Anterior cingulate cortex (tissue), 58 donors: ENCODE measurements at regions not wholly inside any gene's neighbourhood (a gene's known extent, or its start where the extent isn't known, plus 50 kb on each side); places are given as distances from the start of the nearest gene placed in this dataset.
"Not testable (repeated sequence)": the region's sequence is repeated elsewhere in the genome, so short reads cannot be mapped to it uniquely, and the experiment has no call there.

Experiments used
- DNase-seq, 58 donors: peaks; one replicate each; lab custom pipeline; 2025; lab: John Stamatoyannopoulos, UW

DNA sequence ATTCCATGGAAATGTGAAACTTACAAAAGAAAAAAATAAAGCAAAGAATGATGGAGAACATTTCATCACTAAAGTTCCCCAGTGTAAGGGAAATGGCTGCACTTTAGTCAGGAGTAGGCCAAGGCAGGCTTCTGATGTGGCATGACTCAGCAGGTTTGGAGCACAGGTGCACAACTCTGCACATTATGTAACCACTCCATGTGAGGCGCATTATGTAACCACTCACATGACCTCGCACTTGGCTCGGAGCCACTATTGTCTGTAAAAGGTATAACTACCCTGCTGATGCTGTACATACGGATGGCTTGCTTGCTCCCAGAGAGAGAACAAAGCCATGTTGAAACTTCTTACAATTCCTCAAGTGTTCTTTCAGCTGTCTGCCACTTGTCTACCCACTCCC lies 727.6 kb downstream of the TRAM1L1 start:
- DNase-seq: peak in 1 of 58 donors; percentile 1

DNA sequence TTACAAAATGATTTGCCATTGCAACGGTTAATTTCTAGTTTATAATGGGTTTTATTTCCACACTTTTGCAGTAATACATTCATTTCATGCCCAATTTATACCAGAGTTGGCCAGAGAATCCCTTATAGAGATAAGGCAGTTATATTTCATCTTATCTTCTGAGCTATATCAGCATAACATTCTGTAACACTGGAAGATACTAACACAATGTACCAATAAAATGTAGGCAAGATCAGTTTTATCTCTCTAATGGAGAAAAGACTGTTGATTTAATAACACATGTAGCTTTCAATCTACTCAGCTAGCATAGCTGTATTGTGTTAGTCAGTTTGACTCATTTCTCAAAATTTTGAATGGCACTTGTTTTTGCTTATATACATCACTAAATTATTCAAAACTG lies 738.6 kb downstream of the TRAM1L1 start:
- no peak for DNase-seq

DNA sequence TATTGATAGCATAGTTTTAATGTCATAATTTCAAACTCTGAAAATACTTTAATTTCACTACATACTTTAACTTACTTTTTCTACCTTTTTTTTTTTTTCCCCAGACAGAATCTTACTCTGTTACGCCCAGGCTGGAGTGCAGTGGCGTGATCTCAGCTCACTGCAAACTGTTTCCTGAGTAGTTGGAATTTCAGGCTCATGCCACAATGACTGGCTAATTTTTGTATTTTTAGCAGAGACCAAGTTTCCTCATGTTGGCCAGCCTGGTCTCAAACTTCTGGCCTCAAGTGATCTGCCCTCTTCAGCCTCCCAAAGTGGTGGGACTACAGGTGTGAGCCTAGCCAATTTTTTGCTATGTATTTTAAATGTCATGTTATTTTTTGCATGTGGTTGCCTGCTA lies 741.6 kb downstream of the TRAM1L1 start:
- DNase-seq: no peak

DNA sequence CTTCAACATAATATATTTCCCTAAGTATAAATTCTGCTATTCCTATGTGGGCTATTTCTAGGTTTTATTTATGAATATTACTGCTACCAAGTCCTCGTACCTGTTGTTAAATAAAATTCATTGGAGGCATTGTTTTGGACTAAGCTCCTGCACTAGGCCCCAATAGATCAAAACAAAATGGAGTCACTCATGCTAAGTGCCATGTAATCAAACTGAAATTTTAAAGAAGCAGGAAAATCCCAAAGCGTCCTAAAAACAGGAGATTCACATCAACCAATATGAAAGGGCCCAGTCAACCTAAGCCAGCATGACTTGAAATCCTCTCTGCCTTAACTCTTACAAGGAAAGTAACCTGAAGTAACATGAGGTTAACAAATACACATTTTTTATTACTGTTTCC lies 743.2 kb downstream of the TRAM1L1 start:
- DNase-seq: no peak

GRCh38 chr4:116332508-116332907 lies 752.9 kb downstream of the TRAM1L1 start:
- no peak for DNase-seq

- no peak for DNase-seq
Measured at GRCh38 chr4:116328261-116328860, 757.0 kb downstream of the TRAM1L1 start.

GRCh38 chr4:116323606-116324005 lies 761.8 kb downstream of the TRAM1L1 start:
- no peak for DNase-seq

DNA sequence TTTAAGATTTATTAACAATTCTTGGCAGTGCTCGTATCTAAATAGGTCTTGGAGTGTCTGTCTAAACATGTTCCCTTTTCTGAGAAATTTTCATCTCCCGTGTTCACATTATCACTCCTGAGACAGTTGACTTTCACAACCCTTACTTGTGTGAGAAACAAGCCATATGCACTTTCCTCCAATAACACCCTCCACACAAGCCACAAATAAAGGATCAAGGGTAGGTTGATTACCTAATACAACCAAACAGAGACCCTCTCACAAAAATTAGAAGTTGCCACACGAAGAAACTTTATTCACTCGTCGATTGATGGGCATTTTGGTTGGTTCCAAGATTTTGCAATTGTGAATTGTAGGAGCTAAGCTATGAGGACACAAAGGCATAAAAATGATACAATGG lies 763.9 kb downstream of the TRAM1L1 start:
- DNase-seq: no peak

DNA sequence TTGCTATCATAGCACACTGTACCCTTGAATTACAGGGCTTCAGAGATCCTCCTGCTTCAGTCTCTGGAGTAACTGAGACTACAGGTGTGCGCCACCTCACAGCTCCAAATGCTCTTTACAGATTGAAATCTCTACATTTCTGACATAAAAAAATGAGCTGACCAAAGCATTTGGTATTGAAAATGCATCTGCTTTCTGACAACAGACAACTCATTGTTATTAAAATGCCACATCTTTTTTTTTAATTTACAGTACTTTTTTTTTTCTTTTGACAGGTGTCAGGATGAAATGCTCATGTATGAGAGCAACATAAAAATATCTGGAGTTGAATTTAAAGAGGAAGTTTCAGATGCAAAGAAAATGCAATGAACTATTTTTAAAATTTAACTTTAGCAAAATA lies 764.5 kb downstream of the TRAM1L1 start:
- DNase-seq: no peak

DNA sequence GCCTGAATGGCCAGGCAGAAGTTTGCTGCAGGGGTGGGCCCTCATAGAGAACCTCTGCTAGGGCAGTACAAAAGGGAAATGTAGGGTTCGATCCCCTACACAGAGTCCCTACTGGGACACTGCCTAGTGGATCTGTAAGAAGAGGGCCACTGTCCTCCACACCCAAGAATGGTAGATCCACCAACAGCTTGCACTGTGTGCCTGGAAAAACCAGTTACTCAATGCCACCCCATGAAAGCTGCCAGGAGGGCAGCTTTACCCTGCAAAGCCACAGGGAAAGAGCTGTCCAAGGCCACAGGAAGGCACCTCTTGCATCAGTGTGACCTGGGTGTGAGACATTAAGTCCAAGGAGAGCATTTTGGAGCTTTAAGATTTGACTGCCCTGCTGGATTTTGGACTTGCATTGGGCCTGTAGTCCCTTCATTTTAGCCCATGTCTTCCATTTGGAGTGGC lies 781.6 kb downstream of the TRAM1L1 start:
- DNase-seq: no peak

DNA sequence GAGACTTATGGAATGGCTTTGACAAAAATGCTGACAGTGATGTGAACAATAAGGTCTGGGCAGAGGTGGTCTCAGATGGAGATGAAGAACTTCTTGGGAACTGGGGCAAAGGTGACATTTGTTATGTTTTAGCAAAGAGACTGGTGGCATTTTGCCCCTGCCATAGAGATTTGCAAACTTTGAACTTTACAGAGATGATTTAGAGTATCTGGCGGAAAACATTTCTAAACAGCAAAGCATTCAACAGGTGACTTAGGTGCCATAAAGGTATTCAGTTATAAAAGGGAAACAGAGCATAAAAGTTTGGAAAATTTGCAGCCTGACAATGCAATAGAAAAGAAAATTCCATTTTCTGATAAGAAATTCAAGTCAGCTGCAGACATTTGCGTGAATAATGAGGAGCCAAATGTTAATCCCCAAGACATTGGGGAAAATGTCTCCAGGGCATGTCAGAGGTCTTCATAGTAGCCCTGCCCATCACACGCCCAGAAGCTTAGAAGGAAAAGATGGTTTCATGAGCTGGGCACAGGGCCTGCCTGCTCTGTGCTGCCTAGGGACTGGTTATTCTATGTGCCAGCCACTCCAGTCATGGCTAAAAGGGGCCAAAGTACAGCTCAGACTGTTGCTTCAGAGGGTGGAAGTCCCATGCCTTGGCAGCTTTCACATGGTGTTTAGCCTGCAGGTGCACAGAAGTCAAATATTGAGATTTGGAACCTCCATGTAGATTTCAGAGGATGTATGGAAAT lies 782.2 kb downstream of the TRAM1L1 start:
- no peak for DNase-seq

GRCh38 chr4:116275006-116275405 lies 810.4 kb downstream of the TRAM1L1 start:
- DNase-seq: peak in 1 of 58 donors; percentile 9

GRCh38 chr4:116272336-116272735 lies 813.0 kb downstream of the TRAM1L1 start:
- no peak for DNase-seq

- DNase-seq: not testable (repeated sequence)
Measured at GRCh38 chr4:116260931-116261330, 824.4 kb downstream of the TRAM1L1 start.

- DNase-seq: no peak
Measured at GRCh38 chr4:116244771-116245170, 840.6 kb downstream of the TRAM1L1 start.

DNA sequence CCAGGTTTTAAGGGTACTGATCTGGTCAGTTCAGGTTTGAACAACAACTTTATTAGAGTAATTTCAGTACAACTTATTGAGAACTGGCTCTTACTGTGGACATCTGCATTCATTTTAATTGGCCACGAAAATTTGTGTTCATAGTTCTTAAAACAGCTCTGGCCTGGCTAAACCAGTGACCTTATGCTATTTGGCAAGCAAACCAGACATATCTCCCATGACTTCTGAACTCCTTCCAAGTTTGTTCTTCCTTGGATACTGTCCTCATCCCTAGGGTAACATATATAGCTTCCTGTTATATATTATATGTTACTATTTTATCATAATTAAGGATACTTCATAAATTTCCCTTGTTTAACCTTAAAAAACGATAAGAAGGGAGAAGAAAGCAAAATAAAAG lies 841.9 kb downstream of the TRAM1L1 start:
- DNase-seq: no peak

- no peak for DNase-seq
Measured at GRCh38 chr4:116233971-116234370, 851.4 kb downstream of the TRAM1L1 start.

DNA sequence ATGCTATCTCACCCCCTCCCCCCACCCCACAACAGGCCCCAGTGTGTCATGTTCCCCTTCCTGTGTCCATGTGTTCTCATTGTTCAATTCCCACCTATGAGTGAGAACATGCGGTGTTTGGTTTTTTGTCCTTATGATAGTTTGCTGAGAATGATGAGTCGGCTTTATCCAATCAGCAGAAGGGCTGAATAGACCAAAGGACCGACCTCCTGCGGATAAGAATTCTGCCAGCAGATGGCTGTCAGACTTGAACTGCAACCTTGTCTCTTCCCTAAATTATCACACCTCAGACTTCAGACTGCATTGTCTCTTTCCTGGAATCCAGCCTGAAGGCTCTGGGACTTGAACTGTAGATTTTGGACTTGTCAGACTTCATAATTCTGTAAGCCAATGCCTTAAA lies 853.4 kb downstream of the TRAM1L1 start:
- not testable (repeated sequence) for DNase-seq

DNA sequence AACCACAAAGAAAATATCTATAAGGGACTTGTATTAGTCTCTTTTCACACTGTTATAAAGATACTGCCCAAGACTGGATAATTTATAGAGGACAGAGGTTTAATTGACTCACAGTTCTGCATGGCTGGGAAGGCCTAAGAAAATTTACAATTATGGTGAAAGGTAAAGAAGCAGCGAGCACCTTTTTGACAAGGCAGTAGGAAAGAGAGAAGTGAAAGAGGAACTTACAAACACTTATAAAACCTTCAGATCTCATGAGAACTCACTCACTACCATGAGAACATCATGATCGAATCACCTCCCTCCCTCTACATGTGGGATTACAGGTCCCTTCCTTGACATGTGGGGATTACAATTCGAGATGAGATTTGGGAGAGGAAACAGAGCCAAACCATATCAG lies 856.0 kb downstream of the TRAM1L1 start:
- no peak for DNase-seq

GRCh38 chr4:116223040-116223732 lies 862.2 kb downstream of the TRAM1L1 start:
- no peak for DNase-seq

GRCh38 chr4:116217781-116218180 lies 867.6 kb downstream of the TRAM1L1 start:
- no peak for DNase-seq

- DNase-seq: no peak
Measured at GRCh38 chr4:116215622-116216021, 869.8 kb downstream of the TRAM1L1 start.
